ENCODE measurements at regions not wholly inside any gene's neighbourhood (a gene's known extent, or its start where the extent isn't known, plus 50 kb on each side); places are given as distances from the start of the nearest gene placed in this dataset.

GRCh38 chr4:77443941-77444340 is 161.7 kb upstream of the CXCL13 start:
- no peak for TF ChIP-seq POLR2A (IDR thresholded peaks at IDR 0.05)
- TF ChIP-seq, protein P1, sequence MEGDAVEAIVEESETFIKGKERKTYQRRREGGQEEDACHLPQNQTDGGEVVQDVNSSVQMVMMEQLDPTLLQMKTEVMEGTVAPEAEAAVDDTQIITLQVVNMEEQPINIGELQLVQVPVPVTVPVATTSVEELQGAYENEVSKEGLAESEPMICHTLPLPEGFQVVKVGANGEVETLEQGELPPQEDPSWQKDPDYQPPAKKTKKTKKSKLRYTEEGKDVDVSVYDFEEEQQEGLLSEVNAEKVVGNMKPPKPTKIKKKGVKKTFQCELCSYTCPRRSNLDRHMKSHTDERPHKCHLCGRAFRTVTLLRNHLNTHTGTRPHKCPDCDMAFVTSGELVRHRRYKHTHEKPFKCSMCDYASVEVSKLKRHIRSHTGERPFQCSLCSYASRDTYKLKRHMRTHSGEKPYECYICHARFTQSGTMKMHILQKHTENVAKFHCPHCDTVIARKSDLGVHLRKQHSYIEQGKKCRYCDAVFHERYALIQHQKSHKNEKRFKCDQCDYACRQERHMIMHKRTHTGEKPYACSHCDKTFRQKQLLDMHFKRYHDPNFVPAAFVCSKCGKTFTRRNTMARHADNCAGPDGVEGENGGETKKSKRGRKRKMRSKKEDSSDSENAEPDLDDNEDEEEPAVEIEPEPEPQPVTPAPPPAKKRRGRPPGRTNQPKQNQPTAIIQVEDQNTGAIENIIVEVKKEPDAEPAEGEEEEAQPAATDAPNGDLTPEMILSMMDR (IDR thresholded peaks at IDR 0.05): no peak

All from thyroid gland (tissue), 4 donors.